GM23338 (cell line): ENCODE measurements at regions not wholly inside any gene's neighbourhood (a gene's known extent, or its start where the extent isn't known, plus 50 kb on each side); places are given as distances from the start of the nearest gene placed in this dataset.
A peak's percentile ranks its signal among the peaks of the same experiment; 100 is the strongest.

Experiments used
- ATAC-seq: fragments of 200-7000 bp; cut with Tn5 transposase; 3 replicates; pipeline ENCODE4 v1.9.1; 2020
- DNase-seq: peaks from one replicate; pipeline ENCODE4 v3.0.0-alpha.2; 2015; ENCODE audit warnings: low spot score
- H2AFZ ChIP-seq: fragments of 200-600 bp; sonication (generic); 2 replicates; pipeline ENCODE4 v1.8.0; 2016; ENCODE audit warnings: antibody characterized with exemption, mild to moderate bottlenecking, moderate library complexity
- H3F3A ChIP-seq: fragments of 200-600 bp; sonication (generic); replicated peaks from 2 replicates; pipeline ENCODE4 v1.8.0; 2017; ENCODE audit warnings: antibody characterized with exemption, mixed run types, low read depth
- H3K27ac ChIP-seq: fragments of 200-600 bp; sonication (generic); 2 replicates; pipeline ENCODE4 v1.6.1; 2016; ENCODE audit warnings: low read depth
- H3K27me3 ChIP-seq: fragments of 200-600 bp; sonication (generic); 2 replicates; pipeline ENCODE4 v1.8.0; 2016; ENCODE audit warnings: mild to moderate bottlenecking, mixed run types, moderate library complexity; ENCODE audit not compliant: insufficient read depth
- H3K36me3 ChIP-seq: fragments of 200-600 bp; sonication (generic); 2 replicates; pipeline ENCODE4 v1.8.0; 2016; ENCODE audit warnings: mild to moderate bottlenecking; ENCODE audit not compliant: insufficient read depth
- H3K4me1 ChIP-seq: fragments of 200-600 bp; sonication (generic); 2 replicates; pipeline ENCODE4 v1.8.0; 2016; ENCODE audit warnings: mild to moderate bottlenecking, moderate library complexity; ENCODE audit not compliant: insufficient read depth
- H3K4me2 ChIP-seq: fragments of 200-600 bp; sonication (generic); 2 replicates; pipeline ENCODE4 v1.7.1; 2017; ENCODE audit warnings: mixed run types
- H3K4me3 ChIP-seq: fragments of 200-600 bp; sonication (generic); 2 replicates; pipeline ENCODE4 v1.6.1; 2016; ENCODE audit warnings: mixed run types
- H3K79me2 ChIP-seq: fragments of 200-600 bp; sonication (generic); replicated peaks from 2 replicates; pipeline ENCODE4 v1.8.0; 2017; ENCODE audit warnings: mild to moderate bottlenecking; ENCODE audit not compliant: insufficient read depth
- H3K9me2 ChIP-seq: fragments of 200-600 bp; sonication (generic); 2 replicates; pipeline ENCODE4 v1.8.0; 2017; ENCODE audit not compliant: insufficient read depth
- H4K20me1 ChIP-seq: fragments of 200-600 bp; sonication (generic); replicated peaks from 2 replicates; pipeline ENCODE4 v1.8.0; 2017; ENCODE audit warnings: mild to moderate bottlenecking; ENCODE audit not compliant: insufficient read depth
- H3K27ac Mint-ChIP-seq: 2 replicates; pipeline ENCODE4 v1.8.0; 2020; ENCODE audit warnings: inconsistent platforms, mild to moderate bottlenecking, moderate library complexity, mixed read lengths
- H3K27me3 Mint-ChIP-seq: 3 replicates; pipeline ENCODE4 v1.8.0; 2022; ENCODE audit warnings: low read depth, mild to moderate bottlenecking, moderate library complexity, mixed read lengths, inconsistent platforms; ENCODE audit not compliant: insufficient read depth, poor library complexity
- H3K36me3 Mint-ChIP-seq: 3 replicates; pipeline ENCODE4 v1.8.0; 2021; ENCODE audit warnings: low read depth, mild to moderate bottlenecking, inconsistent platforms, moderate library complexity, mixed read lengths
- H3K4me1 Mint-ChIP-seq: 3 replicates; pipeline ENCODE4 v1.8.0; 2020; ENCODE audit warnings: mild to moderate bottlenecking, inconsistent platforms, mixed read lengths
- H3K4me3 Mint-ChIP-seq: 3 replicates; pipeline ENCODE4 v1.8.0; 2021; ENCODE audit warnings: moderate library complexity, mild to moderate bottlenecking, inconsistent platforms, mixed read lengths
- H3K9me3 Mint-ChIP-seq: 3 replicates; pipeline ENCODE4 v1.8.0; 2020; ENCODE audit warnings: moderate library complexity, mild to moderate bottlenecking, inconsistent platforms, mixed read lengths
- CTCF ChIP-seq, 2 experiments: fragments of 200-600 bp in 1 of 2; sonication (generic) in 1 of 2; conservative IDR thresholded peaks; 2 replicates each; pipeline versions ENCODE4 v1.5.1 to v1.6.1; 2016 to 2017; ENCODE audit warnings: antibody characterized with exemption in 2 of 2, low read depth in 2 of 2, mild to moderate bottlenecking in 2 of 2, moderate library complexity in 1 of 2
- EZH2 ChIP-seq: fragments of 200-600 bp; sonication (generic); IDR thresholded peaks from one replicate; pipeline ENCODE4 v1.8.0; 2017; ENCODE audit warnings: antibody characterized with exemption, mild to moderate bottlenecking, low read depth; ENCODE audit not compliant: unreplicated experiment
- EZH2phosphoT487 ChIP-seq: fragments of 200-600 bp; sonication (generic); IDR thresholded peaks from one replicate; pipeline ENCODE4 v1.8.1; 2018; ENCODE audit warnings: antibody characterized with exemption; ENCODE audit not compliant: unreplicated experiment
- JUNB ChIP-seq: IDR thresholded peaks from one replicate; pipeline ENCODE4 v1.6.1; 2016; ENCODE audit warnings: antibody characterized with exemption; ENCODE audit not compliant: unreplicated experiment
- NANOG ChIP-seq: IDR thresholded peaks from 2 replicates; pipeline ENCODE4 v1.6.1; 2016; ENCODE audit warnings: antibody characterized with exemption, borderline replicate concordance
- POLR2AphosphoS5 ChIP-seq: IDR thresholded peaks from 2 replicates; pipeline ENCODE4 v1.6.1; 2016; ENCODE audit warnings: antibody characterized with exemption, low read depth
- REST ChIP-seq: IDR thresholded peaks from one replicate; pipeline ENCODE4 v1.6.1; 2018; ENCODE audit warnings: antibody characterized with exemption; ENCODE audit not compliant: unreplicated experiment
- ZNF331 ChIP-seq: fragments of 250-450 bp; sonication (Bioruptor Pico); IDR thresholded peaks from 2 replicates; pipeline ENCODE4 v1.5.0; 2020; ENCODE audit warnings: low read depth, mild to moderate bottlenecking, moderate library complexity

GRCh38 chrX:50971395-50971794 is 60.9 kb downstream of the BMP15 start (continued):
- no peak for TF ChIP-seq REST

GRCh38 chrX:50973199-50973598 is 62.7 kb downstream of the BMP15 start:
- Histone ChIP-seq H3K27me3 (no peaks in the 10 kb centered on the region), H3K4me1 (no peaks in the 10 kb centered on the region), H3K27ac (no peak overlapping the region), H3K4me3 (no peak overlapping the region), H3K79me2 (no peaks in the 10 kb centered on the region), H4K20me1 (no peaks in the 10 kb centered on the region), H3F3A (no peaks in the 10 kb centered on the region), H3K4me2 (no peak overlapping the region), H3K36me3 (no peaks in the 10 kb centered on the region), H3K9me2 (no peaks in the 10 kb centered on the region), H2AFZ (no peak overlapping the region)
- Mint-ChIP-seq H3K27ac (no peak overlapping the region), H3K4me1 (peaks cover 2% of the 10 kb centered on the region; the same call in 2 of the 3 replicates), H3K36me3 (no peaks in the 10 kb centered on the region), H3K27me3 (no peaks in the 10 kb centered on the region), H3K4me3 (no peak overlapping the region), H3K9me3 (no peaks in the 10 kb centered on the region)
- no peak for DNase-seq
- TF ChIP-seq EZH2 (no peak), POLR2AphosphoS5 (no peak), ZNF331 (CRISPR knock-in tag) (no peak), JUNB (no peak)
- no peak for ATAC-seq

GRCh38 chrX:50978920-50979682 is 68.6 kb downstream of the BMP15 start:
- H3K36me3 Mint-ChIP-seq, result no peaks in the 10 kb centered on the region
- ATAC-seq, result peak; percentile 31; the same call in 1 of the 3 replicates
- Histone ChIP-seq H3K27ac (no peak overlapping the region), H3F3A (no peaks in the 10 kb centered on the region), H3K4me1 (no peaks in the 10 kb centered on the region; the same call in 1 of the 2 replicates), H4K20me1 (no peaks in the 10 kb centered on the region), H3K79me2 (no peaks in the 10 kb centered on the region), H3K4me3 (no peak overlapping the region), H2AFZ (0 out of 2 replicates have a peak overlapping the region, but pooled peaks have one; percentile 66), H3K36me3 (no peaks in the 10 kb centered on the region), H3K27me3 (no peaks in the 10 kb centered on the region), H3K4me2 (no peak overlapping the region), H3K9me2 (no peaks in the 10 kb centered on the region)
- no peaks in the 10 kb centered on the region for H3K9me3 Mint-ChIP-seq
- TF ChIP-seq CTCF (conservative IDR thresholded peaks at IDR 0.05; ENCODE audit: low read depth in 2 of 2), result peak; percentile 49 to 53
- no peak for TF ChIP-seq REST
- no peak for TF ChIP-seq EZH2phosphoT487
- no peak for TF ChIP-seq NANOG
- no peaks in the 10 kb centered on the region for H3K27me3 Mint-ChIP-seq
- no peak overlapping the region for H3K27ac Mint-ChIP-seq
- H3K4me3 Mint-ChIP-seq, result no peak overlapping the region
- peak; percentile 52 for DNase-seq
- peaks cover 12% of the 10 kb centered on the region; the same call in 2 of the 3 replicates for H3K4me1 Mint-ChIP-seq
